GM12873 (cell line): ENCODE measurements at regions not wholly inside any gene's neighbourhood (a gene's known extent, or its start where the extent isn't known, plus 50 kb on each side); places are given as distances from the start of the nearest gene placed in this dataset.

Experiments used
- TF ChIP-seq, protein P1 (sequence below): IDR thresholded peaks from 2 replicates; pipeline ENCODE4 v1.5.1; 2012; ENCODE audit warnings: low read depth, mild to moderate bottlenecking, moderate library complexity, low read length, control low read depth; ENCODE audit not compliant: insufficient read depth; ENCODE audit errors: missing control alignments

DNA sequence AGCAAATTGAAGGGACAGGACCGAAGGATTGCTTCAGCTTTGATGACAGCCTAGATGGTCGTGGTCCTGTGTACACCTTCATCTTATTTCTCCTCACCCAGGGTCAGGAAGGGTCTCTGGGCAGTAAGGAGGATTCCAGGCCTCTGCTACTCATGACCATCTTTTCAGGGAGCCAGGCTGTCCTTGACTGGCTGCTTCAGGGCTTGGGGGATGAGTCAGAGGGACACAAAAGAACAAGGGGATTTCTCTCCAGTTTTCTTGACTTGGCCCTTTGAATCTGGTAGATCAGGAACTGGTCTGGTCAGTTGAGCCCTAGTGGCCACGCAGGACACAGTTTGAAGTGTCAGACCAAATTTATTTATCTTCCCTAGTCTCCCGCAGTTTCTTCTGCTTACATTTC lies 402.1 kb upstream of the CHD6 start:
- TF ChIP-seq, protein P1, sequence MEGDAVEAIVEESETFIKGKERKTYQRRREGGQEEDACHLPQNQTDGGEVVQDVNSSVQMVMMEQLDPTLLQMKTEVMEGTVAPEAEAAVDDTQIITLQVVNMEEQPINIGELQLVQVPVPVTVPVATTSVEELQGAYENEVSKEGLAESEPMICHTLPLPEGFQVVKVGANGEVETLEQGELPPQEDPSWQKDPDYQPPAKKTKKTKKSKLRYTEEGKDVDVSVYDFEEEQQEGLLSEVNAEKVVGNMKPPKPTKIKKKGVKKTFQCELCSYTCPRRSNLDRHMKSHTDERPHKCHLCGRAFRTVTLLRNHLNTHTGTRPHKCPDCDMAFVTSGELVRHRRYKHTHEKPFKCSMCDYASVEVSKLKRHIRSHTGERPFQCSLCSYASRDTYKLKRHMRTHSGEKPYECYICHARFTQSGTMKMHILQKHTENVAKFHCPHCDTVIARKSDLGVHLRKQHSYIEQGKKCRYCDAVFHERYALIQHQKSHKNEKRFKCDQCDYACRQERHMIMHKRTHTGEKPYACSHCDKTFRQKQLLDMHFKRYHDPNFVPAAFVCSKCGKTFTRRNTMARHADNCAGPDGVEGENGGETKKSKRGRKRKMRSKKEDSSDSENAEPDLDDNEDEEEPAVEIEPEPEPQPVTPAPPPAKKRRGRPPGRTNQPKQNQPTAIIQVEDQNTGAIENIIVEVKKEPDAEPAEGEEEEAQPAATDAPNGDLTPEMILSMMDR: no peak

DNA sequence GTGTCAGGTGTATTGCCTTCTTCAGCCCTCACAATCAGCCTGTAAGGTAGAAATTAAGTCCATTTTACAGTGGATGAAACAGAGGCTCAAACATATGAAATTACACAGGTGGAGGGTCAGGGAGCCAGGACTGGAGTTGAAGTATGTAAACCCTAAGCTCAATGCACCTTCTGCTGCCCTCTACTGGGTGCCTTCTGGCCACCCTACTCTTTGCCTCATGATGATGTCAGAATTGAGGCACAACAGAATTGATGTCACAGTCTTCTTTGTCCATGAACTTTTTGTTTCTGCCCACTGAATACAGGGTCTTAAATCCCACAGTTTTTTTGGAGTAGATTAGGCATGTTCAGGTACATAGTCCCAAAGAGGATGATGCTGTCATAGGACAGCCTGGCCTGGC lies 400.8 kb upstream of the CHD6 start:
- TF ChIP-seq, protein P1: peak; percentile 58

DNA sequence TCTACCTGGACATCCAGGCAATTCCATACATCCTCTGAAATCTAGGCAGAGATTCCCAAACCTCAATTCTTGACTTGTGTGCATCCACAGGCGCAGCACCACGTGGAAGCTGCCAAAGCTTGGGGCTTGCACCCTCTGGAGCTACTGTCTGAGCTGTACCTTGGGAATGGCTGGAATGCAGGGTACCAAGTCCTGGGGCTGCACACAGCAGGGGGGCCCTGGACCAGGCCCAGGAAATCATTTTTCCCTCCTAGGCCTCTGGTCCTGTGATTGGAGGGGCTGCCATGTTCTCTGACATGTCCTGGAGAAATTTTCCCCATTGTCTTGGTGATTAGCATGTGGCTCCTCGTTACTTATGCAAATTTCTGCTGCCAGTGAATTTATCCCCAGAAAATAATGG lies 391.9 kb upstream of the CHD6 start:
- TF ChIP-seq, protein P1: no peak

DNA sequence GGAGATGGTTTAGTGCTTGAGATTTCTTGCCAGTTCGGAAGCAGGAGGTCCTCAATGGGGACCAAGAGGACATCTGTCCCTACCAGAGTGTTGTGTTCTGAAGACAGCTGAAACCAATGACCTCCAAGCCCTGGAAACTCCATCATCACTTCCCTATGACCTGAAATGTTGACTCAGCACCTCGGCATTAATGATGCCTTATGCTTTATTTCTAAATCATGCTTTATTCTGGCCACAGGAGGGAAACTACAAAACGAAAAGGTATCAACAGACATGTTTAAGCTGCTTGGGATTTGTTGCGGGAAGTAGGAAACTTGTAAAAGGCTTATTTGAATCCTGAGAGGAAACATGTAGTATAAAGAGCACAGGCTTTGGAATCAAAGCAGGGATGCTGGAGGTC lies 389.1 kb upstream of the CHD6 start:
- TF ChIP-seq, protein P1: no peak

DNA sequence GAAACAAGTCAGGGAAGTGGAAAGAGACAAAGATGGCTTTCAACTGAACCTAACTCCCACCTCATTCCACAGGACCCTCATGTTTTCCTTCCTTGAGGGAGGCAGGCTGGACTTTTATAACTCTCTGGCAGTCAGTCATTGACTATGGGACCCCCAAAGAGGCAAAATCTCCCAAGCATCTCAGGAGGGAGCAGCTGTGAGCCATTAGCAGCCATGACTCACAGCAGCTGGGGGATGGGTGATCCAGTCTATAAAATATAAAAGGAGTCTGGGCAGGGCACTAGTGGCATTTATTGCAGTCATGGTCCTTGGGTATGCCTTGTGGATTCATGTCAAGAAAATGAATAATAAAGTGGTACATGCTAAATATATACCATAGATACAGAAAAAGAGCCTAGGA lies 387.0 kb upstream of the CHD6 start:
- TF ChIP-seq, protein P1: no peak

DNA sequence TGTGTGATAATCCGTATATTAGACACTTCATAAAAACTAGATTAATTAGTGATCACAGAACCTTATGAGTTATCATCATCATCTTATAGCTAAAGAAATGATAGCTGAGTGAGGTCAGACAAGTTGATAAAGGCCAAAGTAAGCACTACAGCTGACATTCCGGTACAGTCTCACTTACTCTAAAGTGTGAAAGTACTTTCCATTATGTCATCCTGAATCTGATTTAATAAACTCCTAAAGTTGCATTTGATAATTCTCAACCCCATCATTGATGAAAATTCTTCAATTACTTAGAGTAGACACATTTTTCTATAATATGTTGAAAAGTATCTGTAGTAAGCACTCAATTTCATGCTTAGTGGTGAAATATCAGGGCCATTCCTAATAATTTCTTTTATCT lies 385.2 kb upstream of the CHD6 start:
- TF ChIP-seq, protein P1: no peak

DNA sequence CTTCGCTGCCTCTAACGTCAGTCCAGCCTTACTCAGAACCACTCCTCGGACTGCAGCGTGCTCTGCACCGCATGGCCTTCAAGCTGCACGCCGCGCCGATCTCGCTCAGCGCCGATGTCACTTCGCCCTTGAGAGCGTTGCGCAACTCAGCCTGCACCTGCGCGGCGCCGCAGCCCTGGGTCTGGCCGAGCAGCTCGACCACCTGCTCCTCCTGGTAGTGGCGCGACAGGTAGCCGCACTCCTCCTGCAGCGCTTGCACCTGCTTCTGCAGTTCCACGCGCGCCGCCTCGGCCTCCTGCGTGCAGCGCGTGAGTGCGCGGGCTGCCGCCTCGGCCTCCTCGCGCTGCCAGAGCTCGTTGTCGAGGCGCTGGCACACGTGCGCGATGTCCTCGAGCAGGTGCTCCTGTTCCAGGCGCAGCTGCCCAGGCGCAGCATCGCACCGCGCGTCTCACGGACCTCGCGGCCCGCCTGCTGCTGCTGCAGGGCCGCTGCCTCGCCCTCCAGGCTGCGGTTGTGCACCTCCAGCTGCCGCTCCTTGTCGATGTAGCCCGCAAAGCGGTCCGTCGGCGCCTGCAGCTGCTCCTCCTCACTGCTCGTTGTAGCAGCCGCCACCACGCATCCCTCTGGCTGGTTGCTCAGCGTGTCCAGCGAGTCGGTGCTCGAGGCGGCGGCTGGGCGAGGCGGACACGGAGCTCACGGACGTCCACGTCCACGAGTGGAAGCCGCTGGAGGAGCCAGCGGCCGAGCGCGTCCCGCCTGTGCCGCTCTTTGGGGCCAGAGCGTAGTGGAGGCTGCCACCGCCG lies 380.6 kb upstream of the CHD6 start:
- TF ChIP-seq, protein P1: no peak

DNA sequence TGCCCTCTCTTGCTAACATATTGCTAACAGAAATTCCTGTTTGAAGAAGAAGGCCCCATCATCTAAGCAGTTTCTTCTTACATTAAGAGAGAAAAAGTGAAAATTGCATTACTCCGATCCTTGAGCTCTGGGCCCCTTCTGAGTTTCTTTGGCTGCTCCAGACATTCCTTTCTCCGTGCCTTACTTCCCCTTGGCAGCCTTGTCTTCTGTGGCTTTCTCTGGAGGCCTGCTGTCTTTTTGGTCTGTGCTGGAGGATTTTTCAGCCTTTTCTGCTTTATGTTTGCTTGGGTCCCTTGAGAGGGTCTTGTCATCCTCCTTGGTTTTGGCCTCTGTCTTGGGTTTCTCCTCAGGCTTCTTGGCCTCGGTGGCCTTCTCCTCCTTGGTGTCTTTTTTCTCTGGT lies 378.8 kb upstream of the CHD6 start:
- TF ChIP-seq, protein P1: no peak
